ENCODE measurements at regions not wholly inside any gene's neighbourhood (a gene's known extent, or its start where the extent isn't known, plus 50 kb on each side); places are given as distances from the start of the nearest gene placed in this dataset.

DNA sequence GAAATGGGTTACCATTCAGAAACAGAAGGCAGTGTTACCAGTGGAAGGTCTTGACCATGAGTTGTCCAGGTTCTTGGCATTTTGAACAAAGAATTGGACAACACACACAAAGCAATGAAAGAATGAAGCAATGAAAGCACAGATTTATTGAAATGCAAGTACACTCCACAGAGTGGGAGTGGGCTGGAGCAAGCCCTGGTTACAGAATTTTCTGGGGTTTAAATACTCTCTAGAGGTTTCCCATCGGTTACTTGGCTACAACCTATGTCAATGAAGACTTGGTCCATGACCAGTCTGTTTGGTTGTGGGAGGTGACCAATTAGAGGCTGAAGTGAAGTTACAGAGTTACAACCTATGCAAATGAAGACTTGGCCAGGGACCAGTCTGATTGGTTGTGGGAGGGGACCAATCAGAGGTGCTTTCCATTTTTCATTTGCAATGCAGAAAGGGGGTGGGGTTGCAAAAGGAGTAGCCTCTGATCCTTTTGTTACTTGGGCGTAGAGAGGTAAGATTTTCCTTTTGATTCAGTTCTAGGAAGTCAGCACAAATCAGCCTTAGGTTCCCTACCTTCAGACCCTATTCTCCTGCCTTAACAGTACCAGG lies 71.7 kb upstream of the SPRY4 start:
- no peaks in the 10 kb centered on the region for H3K79me2 ChIP-seq (ENCODE audit: control insufficient read depth, insufficient read depth, low read length)
- H2AFZ ChIP-seq (ENCODE audit: low read depth, low read length): no peak overlapping the region
- dilution Hi-C loops (cut with MboI; ENCODE audit: extremely low pct_ligation_motif_present, low sequenced_read_pairs): no loop called here
- H3K27ac ChIP-seq (ENCODE audit: insufficient read depth, low read depth, low read length): no peak overlapping the region
- H3K9me1 ChIP-seq (replicated peaks; ENCODE audit: control insufficient read depth, extremely low read depth, insufficient read depth, low read length): no peaks in the 10 kb centered on the region
- intact Hi-C loops (cut with micrococcal nuclease): no loop called here
- no peaks in the 10 kb centered on the region for H3K4me1 ChIP-seq (ENCODE audit: control insufficient read depth, extremely low read depth, insufficient read depth, low read length)
- no peak overlapping the region for H3K4me3 ChIP-seq (replicated peaks in 1 of 3; ENCODE audit: insufficient read depth in 1 of 3, low read depth in 1 of 3, low read length in 3 of 3)
- FAIRE-seq (no peak), DNase-seq (ENCODE audit: low read depth, low spot score) (no peak)
- CTCF ChIA-PET: interaction anchor here (0.7 to 1.0 kb wide), 2 partner anchors 10 to 46 kb away, joined by 3 read pairs; no protein-coding TSS in a partner anchor
- no peaks in the 10 kb centered on the region for H3K36me3 ChIP-seq (ENCODE audit: control insufficient read depth in 2 of 2, extremely low read depth in 1 of 2, insufficient read depth in 2 of 2, low read length in 2 of 2)
- H3K4me2 ChIP-seq (ENCODE audit: insufficient read depth, low read length): no peak overlapping the region
- POLR2A ChIA-PET: no interaction called here
- H3K9me3 ChIP-seq (replicated peaks; ENCODE audit: control insufficient read depth, insufficient read depth, low read length): no peaks in the 10 kb centered on the region
- no peak overlapping the region for H3K9ac ChIP-seq (replicated peaks; ENCODE audit: extremely low read depth, insufficient read depth, low read length)
- no peak for TF ChIP-seq JUN (IDR thresholded peaks at IDR 0.05; ENCODE audit: borderline replicate concordance, insufficient read depth, insufficient read length, low read depth)
- no peak for TF ChIP-seq FOS (IDR thresholded peaks at IDR 0.05; ENCODE audit: borderline replicate concordance, insufficient read depth, low read length)
- TF ChIP-seq POLR2A (IDR thresholded peaks at IDR 0.05; ENCODE audit: low read depth, low read length): no peak
- TF ChIP-seq, protein P1, sequence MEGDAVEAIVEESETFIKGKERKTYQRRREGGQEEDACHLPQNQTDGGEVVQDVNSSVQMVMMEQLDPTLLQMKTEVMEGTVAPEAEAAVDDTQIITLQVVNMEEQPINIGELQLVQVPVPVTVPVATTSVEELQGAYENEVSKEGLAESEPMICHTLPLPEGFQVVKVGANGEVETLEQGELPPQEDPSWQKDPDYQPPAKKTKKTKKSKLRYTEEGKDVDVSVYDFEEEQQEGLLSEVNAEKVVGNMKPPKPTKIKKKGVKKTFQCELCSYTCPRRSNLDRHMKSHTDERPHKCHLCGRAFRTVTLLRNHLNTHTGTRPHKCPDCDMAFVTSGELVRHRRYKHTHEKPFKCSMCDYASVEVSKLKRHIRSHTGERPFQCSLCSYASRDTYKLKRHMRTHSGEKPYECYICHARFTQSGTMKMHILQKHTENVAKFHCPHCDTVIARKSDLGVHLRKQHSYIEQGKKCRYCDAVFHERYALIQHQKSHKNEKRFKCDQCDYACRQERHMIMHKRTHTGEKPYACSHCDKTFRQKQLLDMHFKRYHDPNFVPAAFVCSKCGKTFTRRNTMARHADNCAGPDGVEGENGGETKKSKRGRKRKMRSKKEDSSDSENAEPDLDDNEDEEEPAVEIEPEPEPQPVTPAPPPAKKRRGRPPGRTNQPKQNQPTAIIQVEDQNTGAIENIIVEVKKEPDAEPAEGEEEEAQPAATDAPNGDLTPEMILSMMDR (IDR thresholded peaks at IDR 0.05; ENCODE audit: extremely low read depth in 1 of 2, insufficient read depth in 1 of 2, low read depth in 1 of 2, low read length in 2 of 2): no peak
- no peak for TF ChIP-seq MYC (IDR thresholded peaks at IDR 0.05; ENCODE audit: low read depth, low read length)
- TF ChIP-seq GATA2 (IDR thresholded peaks at IDR 0.05; ENCODE audit: insufficient read depth, insufficient read length, low read depth, low read length): no peak
- TF ChIP-seq, protein P2, sequence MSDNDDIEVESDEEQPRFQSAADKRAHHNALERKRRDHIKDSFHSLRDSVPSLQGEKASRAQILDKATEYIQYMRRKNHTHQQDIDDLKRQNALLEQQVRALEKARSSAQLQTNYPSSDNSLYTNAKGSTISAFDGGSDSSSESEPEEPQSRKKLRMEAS (IDR thresholded peaks at IDR 0.05; ENCODE audit: insufficient read depth, insufficient read length): no peak
- TF ChIP-seq POLR2AphosphoS5 (IDR thresholded peaks at IDR 0.05; ENCODE audit: insufficient read depth, low read depth, low read length): no peak
- no peak for TF ChIP-seq EZH2 (IDR thresholded peaks at IDR 0.05; ENCODE audit: borderline replicate concordance, low read depth, low read length, severe bottlenecking)
- no TSS peak for BruUV-seq (replicated peaks)
- no peaks in the 10 kb centered on the region for H3K27me3 ChIP-seq (ENCODE audit: control insufficient read depth in 2 of 2, insufficient read depth in 2 of 2, low read length in 2 of 2)
- no peaks in the 10 kb centered on the region for H4K20me1 ChIP-seq (replicated peaks; ENCODE audit: control insufficient read depth, extremely low read depth, insufficient read depth, low read length)
